Liver (tissue), 3 donors: ENCODE measurements at regions not wholly inside any gene's neighbourhood (a gene's known extent, or its start where the extent isn't known, plus 50 kb on each side); places are given as distances from the start of the nearest gene placed in this dataset.

ENCODE experiments used
- EGR1 ChIP-seq, 2 donors: IDR thresholded peaks; 2 replicates each; pipeline ENCODE4 v1.6.1; 2016 to 2018; ENCODE audit warnings: antibody characterized with exemption in 2 of 2, low read depth in 2 of 2
- GABPA ChIP-seq, 2 donors: IDR thresholded peaks in 1 of 2; conservative IDR thresholded peaks in 1 of 2; 2 replicates each; pipeline ENCODE4 v1.6.1; 2016; ENCODE audit warnings: antibody characterized with exemption in 2 of 2, mild to moderate bottlenecking in 1 of 2, moderate library complexity in 1 of 2
- NR2F2 ChIP-seq: IDR thresholded peaks from 2 replicates; pipeline ENCODE4 v1.6.1; 2016; ENCODE audit warnings: antibody characterized with exemption
- RAD21 ChIP-seq, 2 donors: IDR thresholded peaks; 2 replicates each; pipeline ENCODE4 v1.6.1; 2016; ENCODE audit warnings: antibody characterized with exemption in 2 of 2, mild to moderate bottlenecking in 2 of 2
- TAF1 ChIP-seq: conservative IDR thresholded peaks from 2 replicates; pipeline ENCODE4 v1.6.1; 2016; ENCODE audit warnings: antibody characterized with exemption, mild to moderate bottlenecking
- YY1 ChIP-seq: IDR thresholded peaks from 2 replicates; pipeline ENCODE4 v1.6.1; 2016; ENCODE audit warnings: antibody characterized with exemption, mild to moderate bottlenecking
- TF ChIP-seq, protein P1 (sequence below): fragments of 150-350 bp; IDR thresholded peaks from 2 replicates; pipeline ENCODE4 v1.5.1; 2017; ENCODE audit warnings: improper control_type of control experiment, low read depth, low read length; ENCODE audit not compliant: missing input control
- TF ChIP-seq, protein P2 (sequence below): IDR thresholded peaks from 2 replicates; pipeline ENCODE4 v1.6.1; 2016; ENCODE audit warnings: antibody characterized with exemption
- TF ChIP-seq, protein P3 (sequence below): IDR thresholded peaks from 2 replicates; pipeline ENCODE4 v1.6.1; 2016; ENCODE audit warnings: antibody characterized with exemption
- TF ChIP-seq, protein P4 (sequence below): IDR thresholded peaks from 2 replicates; pipeline ENCODE4 v1.6.1; 2016; ENCODE audit warnings: antibody characterized with exemption, mild to moderate bottlenecking
- donor health status: healthy.
- donor health status: healthy.

DNA sequence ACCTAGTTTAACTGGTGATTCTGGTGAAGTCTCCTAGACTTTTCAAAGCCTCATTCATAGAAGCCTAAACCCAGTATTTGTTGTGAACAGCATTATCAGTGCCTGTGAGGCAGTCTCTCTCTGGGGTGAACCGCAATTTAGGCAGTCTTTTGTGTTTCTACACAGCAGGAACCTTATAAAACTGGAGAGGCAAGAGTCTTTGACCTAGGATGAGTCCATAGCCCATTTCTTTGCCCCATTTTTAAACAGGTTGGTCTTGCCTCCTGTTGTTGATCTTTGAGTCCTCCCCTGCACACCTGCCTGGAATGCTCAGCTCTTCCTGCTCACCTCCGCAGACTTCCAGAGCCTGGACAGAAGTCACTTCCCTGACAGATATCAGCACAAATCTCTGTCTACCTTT lies 51.2 kb upstream of the NRP1 start:
- TF ChIP-seq, protein P1, sequence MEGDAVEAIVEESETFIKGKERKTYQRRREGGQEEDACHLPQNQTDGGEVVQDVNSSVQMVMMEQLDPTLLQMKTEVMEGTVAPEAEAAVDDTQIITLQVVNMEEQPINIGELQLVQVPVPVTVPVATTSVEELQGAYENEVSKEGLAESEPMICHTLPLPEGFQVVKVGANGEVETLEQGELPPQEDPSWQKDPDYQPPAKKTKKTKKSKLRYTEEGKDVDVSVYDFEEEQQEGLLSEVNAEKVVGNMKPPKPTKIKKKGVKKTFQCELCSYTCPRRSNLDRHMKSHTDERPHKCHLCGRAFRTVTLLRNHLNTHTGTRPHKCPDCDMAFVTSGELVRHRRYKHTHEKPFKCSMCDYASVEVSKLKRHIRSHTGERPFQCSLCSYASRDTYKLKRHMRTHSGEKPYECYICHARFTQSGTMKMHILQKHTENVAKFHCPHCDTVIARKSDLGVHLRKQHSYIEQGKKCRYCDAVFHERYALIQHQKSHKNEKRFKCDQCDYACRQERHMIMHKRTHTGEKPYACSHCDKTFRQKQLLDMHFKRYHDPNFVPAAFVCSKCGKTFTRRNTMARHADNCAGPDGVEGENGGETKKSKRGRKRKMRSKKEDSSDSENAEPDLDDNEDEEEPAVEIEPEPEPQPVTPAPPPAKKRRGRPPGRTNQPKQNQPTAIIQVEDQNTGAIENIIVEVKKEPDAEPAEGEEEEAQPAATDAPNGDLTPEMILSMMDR: no peak
- no peak for TF ChIP-seq GABPA (IDR thresholded peaks at IDR 0.05 in 1 of 2, conservative IDR thresholded peaks at IDR 0.05 in 1 of 2)
- no peak for TF ChIP-seq TAF1
- TF ChIP-seq RAD21 (IDR thresholded peaks at IDR 0.05): no peak
- TF ChIP-seq, protein P2, sequence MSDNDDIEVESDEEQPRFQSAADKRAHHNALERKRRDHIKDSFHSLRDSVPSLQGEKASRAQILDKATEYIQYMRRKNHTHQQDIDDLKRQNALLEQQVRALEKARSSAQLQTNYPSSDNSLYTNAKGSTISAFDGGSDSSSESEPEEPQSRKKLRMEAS: no peak
- TF ChIP-seq EGR1 (IDR thresholded peaks at IDR 0.05; ENCODE audit: low read depth in 2 of 2): no peak
- TF ChIP-seq NR2F2: no peak
- TF ChIP-seq, protein P3, sequence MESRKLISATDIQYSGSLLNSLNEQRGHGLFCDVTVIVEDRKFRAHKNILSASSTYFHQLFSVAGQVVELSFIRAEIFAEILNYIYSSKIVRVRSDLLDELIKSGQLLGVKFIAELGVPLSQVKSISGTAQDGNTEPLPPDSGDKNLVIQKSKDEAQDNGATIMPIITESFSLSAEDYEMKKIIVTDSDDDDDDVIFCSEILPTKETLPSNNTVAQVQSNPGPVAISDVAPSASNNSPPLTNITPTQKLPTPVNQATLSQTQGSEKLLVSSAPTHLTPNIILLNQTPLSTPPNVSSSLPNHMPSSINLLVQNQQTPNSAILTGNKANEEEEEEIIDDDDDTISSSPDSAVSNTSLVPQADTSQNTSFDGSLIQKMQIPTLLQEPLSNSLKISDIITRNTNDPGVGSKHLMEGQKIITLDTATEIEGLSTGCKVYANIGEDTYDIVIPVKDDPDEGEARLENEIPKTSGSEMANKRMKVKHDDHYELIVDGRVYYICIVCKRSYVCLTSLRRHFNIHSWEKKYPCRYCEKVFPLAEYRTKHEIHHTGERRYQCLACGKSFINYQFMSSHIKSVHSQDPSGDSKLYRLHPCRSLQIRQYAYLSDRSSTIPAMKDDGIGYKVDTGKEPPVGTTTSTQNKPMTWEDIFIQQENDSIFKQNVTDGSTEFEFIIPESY: no peak
- TF ChIP-seq, protein P4, sequence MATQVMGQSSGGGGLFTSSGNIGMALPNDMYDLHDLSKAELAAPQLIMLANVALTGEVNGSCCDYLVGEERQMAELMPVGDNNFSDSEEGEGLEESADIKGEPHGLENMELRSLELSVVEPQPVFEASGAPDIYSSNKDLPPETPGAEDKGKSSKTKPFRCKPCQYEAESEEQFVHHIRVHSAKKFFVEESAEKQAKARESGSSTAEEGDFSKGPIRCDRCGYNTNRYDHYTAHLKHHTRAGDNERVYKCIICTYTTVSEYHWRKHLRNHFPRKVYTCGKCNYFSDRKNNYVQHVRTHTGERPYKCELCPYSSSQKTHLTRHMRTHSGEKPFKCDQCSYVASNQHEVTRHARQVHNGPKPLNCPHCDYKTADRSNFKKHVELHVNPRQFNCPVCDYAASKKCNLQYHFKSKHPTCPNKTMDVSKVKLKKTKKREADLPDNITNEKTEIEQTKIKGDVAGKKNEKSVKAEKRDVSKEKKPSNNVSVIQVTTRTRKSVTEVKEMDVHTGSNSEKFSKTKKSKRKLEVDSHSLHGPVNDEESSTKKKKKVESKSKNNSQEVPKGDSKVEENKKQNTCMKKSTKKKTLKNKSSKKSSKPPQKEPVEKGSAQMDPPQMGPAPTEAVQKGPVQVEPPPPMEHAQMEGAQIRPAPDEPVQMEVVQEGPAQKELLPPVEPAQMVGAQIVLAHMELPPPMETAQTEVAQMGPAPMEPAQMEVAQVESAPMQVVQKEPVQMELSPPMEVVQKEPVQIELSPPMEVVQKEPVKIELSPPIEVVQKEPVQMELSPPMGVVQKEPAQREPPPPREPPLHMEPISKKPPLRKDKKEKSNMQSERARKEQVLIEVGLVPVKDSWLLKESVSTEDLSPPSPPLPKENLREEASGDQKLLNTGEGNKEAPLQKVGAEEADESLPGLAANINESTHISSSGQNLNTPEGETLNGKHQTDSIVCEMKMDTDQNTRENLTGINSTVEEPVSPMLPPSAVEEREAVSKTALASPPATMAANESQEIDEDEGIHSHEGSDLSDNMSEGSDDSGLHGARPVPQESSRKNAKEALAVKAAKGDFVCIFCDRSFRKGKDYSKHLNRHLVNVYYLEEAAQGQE: no peak
- no peak for TF ChIP-seq YY1
